Loucy (cell line): ENCODE measurements at regions not wholly inside any gene's neighbourhood (a gene's known extent, or its start where the extent isn't known, plus 50 kb on each side); places are given as distances from the start of the nearest gene placed in this dataset.

ENCODE experiments used
- H2AFZ ChIP-seq: fragments of 200-600 bp; sonication (generic); 2 replicates; pipeline ENCODE4 v1.6.0; 2016; ENCODE audit warnings: antibody characterized with exemption, mild to moderate bottlenecking, low read length, moderate library complexity
- H3F3A ChIP-seq: fragments of 200-600 bp; 2 replicates; pipeline ENCODE4 v1.6.0; 2016; ENCODE audit warnings: antibody characterized with exemption, low read depth, mild to moderate bottlenecking
- H3K27me3 ChIP-seq: fragments of 200-600 bp; sonication (generic); 2 replicates; pipeline ENCODE4 v1.6.1; 2014; ENCODE audit warnings: low read length, mild to moderate bottlenecking; ENCODE audit not compliant: insufficient read depth, poor library complexity, severe bottlenecking
- H3K36me3 ChIP-seq: fragments of 200-600 bp; sonication (generic); 2 replicates; pipeline ENCODE4 v1.6.1; 2016; ENCODE audit warnings: low read length; ENCODE audit not compliant: insufficient read depth
- H3K4me1 ChIP-seq: fragments of 200-600 bp; sonication (generic); 2 replicates; pipeline ENCODE4 v1.5.1; 2014; ENCODE audit warnings: low read length, mild to moderate bottlenecking; ENCODE audit not compliant: insufficient read depth, poor library complexity, severe bottlenecking
- H3K4me2 ChIP-seq: fragments of 200-600 bp; sonication (generic); 2 replicates; pipeline ENCODE4 v1.6.0; 2014; ENCODE audit warnings: antibody characterized with exemption, low read length, low read depth, mild to moderate bottlenecking; ENCODE audit not compliant: poor library complexity, severe bottlenecking
- H3K4me3 ChIP-seq: fragments of 200-600 bp; sonication (generic); 2 replicates; pipeline ENCODE4 v1.5.1; 2014; ENCODE audit warnings: low read length, mild to moderate bottlenecking, mixed read lengths; ENCODE audit not compliant: poor library complexity, severe bottlenecking
- H3K79me2 ChIP-seq: fragments of 200-600 bp; sonication (generic); 2 replicates; pipeline ENCODE4 v1.6.1; 2014; ENCODE audit warnings: low read length; ENCODE audit not compliant: insufficient read depth
- H3K9ac ChIP-seq: fragments of 200-600 bp; sonication (generic); 2 replicates; pipeline ENCODE4 v1.6.0; 2014; ENCODE audit warnings: mild to moderate bottlenecking, low read depth, low read length, moderate library complexity; ENCODE audit not compliant: poor library complexity, severe bottlenecking
- H3K9me2 ChIP-seq: fragments of 200-600 bp; sonication (generic); replicated peaks from 2 replicates; pipeline ENCODE4 v1.6.1; 2016; ENCODE audit warnings: low read depth, low read length, mixed read lengths
- H3K9me3 ChIP-seq: fragments of 200-600 bp; sonication (generic); 2 replicates; pipeline ENCODE4 v1.6.1; 2014; ENCODE audit warnings: mild to moderate bottlenecking, antibody characterized with exemption, low read length, low read depth; ENCODE audit not compliant: insufficient read depth
- H4K20me1 ChIP-seq: fragments of 200-600 bp; sonication (generic); 2 replicates; pipeline ENCODE4 v1.6.0; 2014; ENCODE audit warnings: antibody characterized with exemption, low read length, mild to moderate bottlenecking; ENCODE audit not compliant: insufficient read depth, poor library complexity, severe bottlenecking
- EZH2phosphoT487 ChIP-seq: fragments of 200-600 bp; IDR thresholded peaks from 2 replicates; pipeline ENCODE4 v1.6.1; 2018; ENCODE audit warnings: antibody characterized with exemption, mild to moderate bottlenecking, moderate library complexity, borderline replicate concordance
- TF ChIP-seq, protein P1 (sequence below): fragments of 200-600 bp; sonication (generic); conservative IDR thresholded peaks from 2 replicates; pipeline ENCODE4 v1.5.1; 2014; ENCODE audit warnings: mild to moderate bottlenecking, antibody characterized with exemption, low read length

DNA sequence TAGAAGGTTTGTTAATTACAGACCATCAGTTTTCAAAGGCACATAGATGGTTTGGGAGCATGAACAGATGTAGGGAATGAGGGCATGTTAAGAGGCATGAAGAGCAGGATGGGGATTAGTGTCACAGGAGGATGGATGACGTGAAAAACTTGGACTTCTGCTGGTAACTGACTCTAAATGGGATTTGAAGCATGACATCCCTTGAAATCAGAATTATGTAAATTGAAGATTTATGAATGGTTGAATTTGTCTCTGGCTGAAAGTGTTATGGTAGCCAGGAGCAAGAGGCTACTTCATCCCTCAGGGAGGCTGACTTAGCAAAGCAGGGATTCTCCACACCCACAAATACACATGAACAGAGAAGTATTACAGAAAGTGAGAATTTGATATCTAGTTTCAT, 454.6 kb downstream of the MAGEB5 start:
- H3K9me2 ChIP-seq: no peaks in the 10 kb centered on the region
- H4K20me1 ChIP-seq: no peaks in the 10 kb centered on the region
- no peaks in the 10 kb centered on the region for H3F3A ChIP-seq
- no peaks in the 10 kb centered on the region for H3K36me3 ChIP-seq
- H3K27me3 ChIP-seq: no peaks in the 10 kb centered on the region
- no peak overlapping the region for H3K4me3 ChIP-seq
- no peaks in the 10 kb centered on the region for H3K79me2 ChIP-seq
- no peak overlapping the region for H3K9ac ChIP-seq
- H3K4me1 ChIP-seq: no peaks in the 10 kb centered on the region
- H3K9me3 ChIP-seq: no peaks in the 10 kb centered on the region
- H3K4me2 ChIP-seq: no peak overlapping the region
- no peak for TF ChIP-seq EZH2phosphoT487
- TF ChIP-seq, protein P1, sequence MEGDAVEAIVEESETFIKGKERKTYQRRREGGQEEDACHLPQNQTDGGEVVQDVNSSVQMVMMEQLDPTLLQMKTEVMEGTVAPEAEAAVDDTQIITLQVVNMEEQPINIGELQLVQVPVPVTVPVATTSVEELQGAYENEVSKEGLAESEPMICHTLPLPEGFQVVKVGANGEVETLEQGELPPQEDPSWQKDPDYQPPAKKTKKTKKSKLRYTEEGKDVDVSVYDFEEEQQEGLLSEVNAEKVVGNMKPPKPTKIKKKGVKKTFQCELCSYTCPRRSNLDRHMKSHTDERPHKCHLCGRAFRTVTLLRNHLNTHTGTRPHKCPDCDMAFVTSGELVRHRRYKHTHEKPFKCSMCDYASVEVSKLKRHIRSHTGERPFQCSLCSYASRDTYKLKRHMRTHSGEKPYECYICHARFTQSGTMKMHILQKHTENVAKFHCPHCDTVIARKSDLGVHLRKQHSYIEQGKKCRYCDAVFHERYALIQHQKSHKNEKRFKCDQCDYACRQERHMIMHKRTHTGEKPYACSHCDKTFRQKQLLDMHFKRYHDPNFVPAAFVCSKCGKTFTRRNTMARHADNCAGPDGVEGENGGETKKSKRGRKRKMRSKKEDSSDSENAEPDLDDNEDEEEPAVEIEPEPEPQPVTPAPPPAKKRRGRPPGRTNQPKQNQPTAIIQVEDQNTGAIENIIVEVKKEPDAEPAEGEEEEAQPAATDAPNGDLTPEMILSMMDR: no peak
- H2AFZ ChIP-seq: no peak overlapping the region

DNA sequence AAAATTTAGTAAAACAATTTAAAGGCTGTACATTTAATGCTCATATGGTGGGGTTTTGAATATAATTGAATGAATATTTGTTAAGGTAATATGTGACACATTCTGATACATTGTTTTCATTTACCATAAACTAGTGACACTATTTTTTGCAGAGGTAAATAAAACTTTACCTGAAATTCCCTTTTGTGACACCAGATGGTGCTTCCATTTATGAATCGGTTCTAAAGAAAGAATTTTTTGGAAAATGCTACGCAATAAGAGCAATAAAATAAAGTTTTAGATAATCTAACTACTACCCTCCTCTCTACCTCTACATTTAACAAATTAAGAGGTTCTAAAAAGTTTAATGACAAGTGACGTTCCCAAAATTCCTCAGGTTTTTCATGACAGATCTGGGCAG, 448.9 kb downstream of the MAGEB5 start:
- no peaks in the 10 kb centered on the region for H3K9me2 ChIP-seq
- H3K9ac ChIP-seq: no peak overlapping the region
- H3K27me3 ChIP-seq: no peaks in the 10 kb centered on the region
- H3K4me2 ChIP-seq: no peak overlapping the region
- H3K9me3 ChIP-seq: no peaks in the 10 kb centered on the region
- no peak overlapping the region for H3K4me3 ChIP-seq
- H3K36me3 ChIP-seq: no peaks in the 10 kb centered on the region
- H4K20me1 ChIP-seq: no peaks in the 10 kb centered on the region
- no peaks in the 10 kb centered on the region for H3F3A ChIP-seq
- H3K4me1 ChIP-seq: no peaks in the 10 kb centered on the region
- TF ChIP-seq EZH2phosphoT487: no peak
- TF ChIP-seq, protein P1: no peak
- no peak overlapping the region for H2AFZ ChIP-seq
- H3K79me2 ChIP-seq: no peaks in the 10 kb centered on the region

DNA sequence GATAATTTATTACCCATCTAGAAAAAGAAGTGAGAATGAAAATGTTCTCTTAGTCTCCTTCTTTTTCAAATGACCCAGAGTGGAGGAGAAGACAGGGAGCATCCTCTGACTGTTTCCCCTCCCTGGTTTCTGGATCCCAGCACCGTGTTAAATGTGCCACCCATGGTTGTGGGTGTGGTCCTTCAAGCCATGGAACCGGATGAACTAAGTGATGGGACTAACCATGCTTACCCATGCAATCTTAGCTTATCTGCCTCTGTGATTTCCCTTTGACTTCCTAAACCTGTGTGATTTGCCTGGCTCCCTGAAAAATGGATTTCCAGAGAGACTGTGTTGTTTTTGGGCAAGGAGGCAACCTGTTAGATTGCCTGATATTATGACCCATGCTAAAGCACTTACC, 437.1 kb downstream of the MAGEB5 start:
- TF ChIP-seq, protein P1: no peak
- TF ChIP-seq EZH2phosphoT487: no peak
- no peaks in the 10 kb centered on the region for H4K20me1 ChIP-seq
- no peak overlapping the region for H3K4me2 ChIP-seq

More for the DNA sequence above, 437.1 kb downstream of the MAGEB5 start:
- Histone ChIP-seq H3K9me2 (no peaks in the 10 kb centered on the region), H3K4me3 (no peak overlapping the region), H3K36me3 (no peaks in the 10 kb centered on the region), H3K4me1 (no peaks in the 10 kb centered on the region), H3K9me3 (no peaks in the 10 kb centered on the region), H2AFZ (no peak overlapping the region), H3K79me2 (no peaks in the 10 kb centered on the region), H3F3A (no peaks in the 10 kb centered on the region), H3K27me3 (no peaks in the 10 kb centered on the region), H3K9ac (no peak overlapping the region)
